SK-N-SH treated with all-trans-retinoic acid at 6 μM for 48 hours (cell line): ENCODE measurements at regions not wholly inside any gene's neighbourhood (a gene's known extent, or its start where the extent isn't known, plus 50 kb on each side); places are given as distances from the start of the nearest gene placed in this dataset.

Experiments used
- ATAC-seq: fragments of 200-7000 bp; cut with Tn5 transposase; 3 replicates; pipeline ENCODE4 v1.9.1; 2020; ENCODE audit warnings: mild to moderate bottlenecking, moderate library complexity
- ARNTL ChIP-seq: fragments of 450-650 bp; formaldehyde crosslinking; IDR thresholded peaks from 2 replicates; pipeline ENCODE4 v1.5.0; 2020; ENCODE audit warnings: low read depth, mild to moderate bottlenecking, moderate library complexity, borderline replicate concordance
- BACH2 ChIP-seq: fragments of 250-450 bp; sonication (Bioruptor Pico); IDR thresholded peaks from 2 replicates; pipeline ENCODE4 v1.9.0; 2021; ENCODE audit warnings: mild to moderate bottlenecking, borderline replicate concordance
- CREB5 ChIP-seq: fragments of 250-450 bp; sonication (Bioruptor Pico); IDR thresholded peaks from 2 replicates; pipeline ENCODE4 v1.5.1; 2020; ENCODE audit warnings: low read depth, mild to moderate bottlenecking, moderate library complexity
- CSDC2 ChIP-seq: fragments of 250-450 bp; sonication (Bioruptor Pico); IDR thresholded peaks from 2 replicates; pipeline ENCODE4 v1.5.0; 2020; ENCODE audit warnings: mild to moderate bottlenecking, moderate library complexity
- CSRNP3 ChIP-seq: fragments of 250-450 bp; sonication (Bioruptor Pico); IDR thresholded peaks from 2 replicates; pipeline ENCODE4 v1.5.1; 2021; ENCODE audit warnings: mild to moderate bottlenecking, moderate library complexity
- GLIS3 ChIP-seq: fragments of 250-450 bp; sonication (Bioruptor Pico); IDR thresholded peaks from 2 replicates; pipeline ENCODE4 v1.5.0; 2020; ENCODE audit warnings: mild to moderate bottlenecking, moderate library complexity
- ISL1 ChIP-seq: fragments of 250-450 bp; sonication (Bioruptor Pico); IDR thresholded peaks from 2 replicates; pipeline ENCODE4 v2.1.2; 2022; ENCODE audit warnings: mild to moderate bottlenecking, moderate library complexity
- OSR1 ChIP-seq: fragments of 250-450 bp; sonication (Bioruptor Pico); IDR thresholded peaks from 2 replicates; pipeline ENCODE4 v1.8.0; 2022; ENCODE audit warnings: moderate library complexity, mild to moderate bottlenecking, inconsistent platforms
- PATZ1 ChIP-seq: fragments of 250-450 bp; sonication (Bioruptor Pico); IDR thresholded peaks from 2 replicates; pipeline ENCODE4 v1.8.0; 2020; ENCODE audit warnings: mild to moderate bottlenecking, moderate library complexity, borderline replicate concordance
- SNAI2 ChIP-seq: fragments of 250-450 bp; sonication (Bioruptor Pico); IDR thresholded peaks from 2 replicates; pipeline ENCODE4 v1.5.0; 2020; ENCODE audit warnings: mild to moderate bottlenecking, moderate library complexity
- TCF4 ChIP-seq: fragments of 250-450 bp; sonication (Bioruptor Pico); IDR thresholded peaks from 2 replicates; pipeline ENCODE4 v1.8.0; 2021; ENCODE audit warnings: mild to moderate bottlenecking, moderate library complexity, borderline replicate concordance
- TSHZ2 ChIP-seq: fragments of 250-450 bp; sonication (Bioruptor Pico); IDR thresholded peaks from 2 replicates; pipeline ENCODE4 v1.5.0; 2020; ENCODE audit warnings: mild to moderate bottlenecking, moderate library complexity
- ZC3H10 ChIP-seq: fragments of 250-450 bp; sonication (Bioruptor Pico); IDR thresholded peaks from 2 replicates; pipeline ENCODE4 v1.5.1; 2021; ENCODE audit warnings: mild to moderate bottlenecking, moderate library complexity
- ZFP3 ChIP-seq: fragments of 250-450 bp; sonication (Bioruptor Pico); IDR thresholded peaks from 2 replicates; pipeline ENCODE4 v1.5.0; 2020; ENCODE audit warnings: mild to moderate bottlenecking, moderate library complexity
- ZFP30 ChIP-seq: fragments of 450-650 bp; formaldehyde crosslinking; IDR thresholded peaks from 2 replicates; pipeline ENCODE4 v1.5.0; 2022; ENCODE audit warnings: mild to moderate bottlenecking, moderate library complexity
- ZNF565 ChIP-seq: fragments of 450-650 bp; formaldehyde crosslinking; conservative IDR thresholded peaks from 2 replicates; pipeline ENCODE4 v1.5.0; 2020; ENCODE audit warnings: low read depth, mild to moderate bottlenecking, moderate library complexity
- ZNF70 ChIP-seq: fragments of 450-650 bp; formaldehyde crosslinking; IDR thresholded peaks from 2 replicates; pipeline ENCODE4 v1.5.0; 2020; ENCODE audit warnings: mild to moderate bottlenecking, moderate library complexity
- ZNF8 ChIP-seq: fragments of 450-650 bp; formaldehyde crosslinking; IDR thresholded peaks from 2 replicates; pipeline ENCODE4 v1.5.0; 2020; ENCODE audit warnings: mild to moderate bottlenecking, moderate library complexity

GRCh38 chr4:114161809-114162208, 182.4 kb upstream of the ARSJ start:
- peak; percentile 64 for ATAC-seq
- TF ChIP-seq ZNF70 (CRISPR knock-in tag) (no peak), GLIS3 (CRISPR knock-in tag) (no peak), ISL1 (CRISPR knock-in tag) (no peak), ZFP3 (CRISPR knock-in tag) (no peak), CSDC2 (CRISPR knock-in tag) (no peak), CSRNP3 (CRISPR knock-in tag) (no peak), TSHZ2 (CRISPR knock-in tag) (no peak), ZNF565 (CRISPR knock-in tag) (no peak), TCF4 (CRISPR knock-in tag) (no peak)

- no peak for ATAC-seq
- TF ChIP-seq CSDC2 (CRISPR knock-in tag) (no peak), CREB5 (CRISPR knock-in tag) (no peak), ZNF8 (CRISPR knock-in tag) (no peak), ZFP30 (CRISPR knock-in tag) (no peak), OSR1 (no peak), ISL1 (CRISPR knock-in tag) (no peak), ZNF565 (CRISPR knock-in tag) (no peak), ZNF70 (CRISPR knock-in tag) (no peak), PATZ1 (no peak), BACH2 (CRISPR knock-in tag) (no peak), TCF4 (CRISPR knock-in tag) (no peak), GLIS3 (CRISPR knock-in tag) (no peak), ARNTL (CRISPR knock-in tag) (no peak)
Measured at GRCh38 chr4:114163051-114163450, 183.6 kb upstream of the ARSJ start.

- TF ChIP-seq CSDC2 (CRISPR knock-in tag): no peak
- TF ChIP-seq ZNF8 (CRISPR knock-in tag): no peak
- no peak for TF ChIP-seq ZFP30 (CRISPR knock-in tag)
- ATAC-seq: no peak
Measured at GRCh38 chr4:114173968-114174367, 194.5 kb upstream of the ARSJ start.

- no peak for ATAC-seq
- TF ChIP-seq ZFP3 (CRISPR knock-in tag) (no peak), PATZ1 (no peak), ZC3H10 (CRISPR knock-in tag) (no peak)
- TF ChIP-seq, all 23 proteins: peak for 0
Measured at GRCh38 chr4:114177628-114178027, 198.2 kb upstream of the ARSJ start.

GRCh38 chr4:114178392-114178791, 198.9 kb upstream of the ARSJ start:
- no peak for ATAC-seq

More at GRCh38 chr4:114178392-114178791, 198.9 kb upstream of the ARSJ start:
- TF ChIP-seq CREB5 (CRISPR knock-in tag): no peak
- no peak for TF ChIP-seq SNAI2
- no peak for TF ChIP-seq ZNF565 (CRISPR knock-in tag)
- TF ChIP-seq ZNF70 (CRISPR knock-in tag): no peak
